CD1c-positive myeloid dendritic cell (primary cell): ENCODE measurements at regions not wholly inside any gene's neighbourhood (a gene's known extent, or its start where the extent isn't known, plus 50 kb on each side); places are given as distances from the start of the nearest gene placed in this dataset.

Experiments
- DNase-seq: peaks from one replicate; pipeline ENCODE4 v3.0.0-alpha.2; 2016; ENCODE audit errors: extremely low spot score

GRCh38 chr20:10771435-10772140 lies 97.8 kb upstream of the JAG1 start:
- no peak for DNase-seq

GRCh38 chr20:10774357-10774943 lies 100.7 kb upstream of the JAG1 start:
- no peak for DNase-seq

- no peak for DNase-seq
These were observed 103.9 kb upstream of the JAG1 start for GRCh38 chr20:10777710-10778109.

- DNase-seq = no peak
These were observed 106.1 kb upstream of the JAG1 start for GRCh38 chr20:10779911-10780310.

GRCh38 chr20:10780901-10781300 lies 107.1 kb upstream of the JAG1 start:
- no peak for DNase-seq

GRCh38 chr20:10781526-10781925 lies 107.7 kb upstream of the JAG1 start:
- no peak for DNase-seq

GRCh38 chr20:10783707-10784553 lies 110.1 kb upstream of the JAG1 start:
- no peak for DNase-seq

GRCh38 chr20:10784554-10785183 lies 110.9 kb upstream of the JAG1 start:
- DNase-seq = no peak

GRCh38 chr20:10786678-10787077 lies 112.9 kb upstream of the JAG1 start:
- DNase-seq = no peak

- no peak for DNase-seq
These were observed 114.3 kb upstream of the JAG1 start for GRCh38 chr20:10788055-10788454.

- no peak for DNase-seq
These were observed 115.1 kb upstream of the JAG1 start for GRCh38 chr20:10788877-10789276.

- no peak for DNase-seq
These were observed 115.6 kb upstream of the JAG1 start for GRCh38 chr20:10789386-10789785.

- no peak for DNase-seq
These were observed 116.2 kb upstream of the JAG1 start for GRCh38 chr20:10790013-10790412.

- DNase-seq = no peak
These were observed 118.5 kb upstream of the JAG1 start for GRCh38 chr20:10792291-10792690.

- no peak for DNase-seq
These were observed 120.0 kb upstream of the JAG1 start for GRCh38 chr20:10793766-10794165.

GRCh38 chr20:10794765-10795164 lies 121.0 kb upstream of the JAG1 start:
- no peak for DNase-seq

- DNase-seq = no peak
These were observed 121.7 kb upstream of the JAG1 start for GRCh38 chr20:10795286-10796026.

GRCh38 chr20:10798811-10799210 lies 125.0 kb upstream of the JAG1 start:
- DNase-seq = no peak

- no peak for DNase-seq
These were observed 125.9 kb upstream of the JAG1 start for GRCh38 chr20:10799735-10800134.

- no peak for DNase-seq
These were observed 126.5 kb upstream of the JAG1 start for GRCh38 chr20:10800288-10800687.

GRCh38 chr20:10802236-10802635 lies 128.4 kb upstream of the JAG1 start:
- DNase-seq = no peak

GRCh38 chr20:10805764-10806163 lies 132.0 kb upstream of the JAG1 start:
- DNase-seq = no peak
